Ishikawa (cell line): ENCODE measurements at regions not wholly inside any gene's neighbourhood (a gene's known extent, or its start where the extent isn't known, plus 50 kb on each side); places are given as distances from the start of the nearest gene placed in this dataset.

Experiments used
- CEBPB ChIP-seq: IDR thresholded peaks from 2 replicates; pipeline ENCODE4 v1.6.1; 2012
- CREB1 ChIP-seq: IDR thresholded peaks from 2 replicates; pipeline ENCODE4 v1.6.1; 2012; ENCODE audit warnings: low read depth
- EP300 ChIP-seq: IDR thresholded peaks from 2 replicates; pipeline ENCODE4 v1.6.1; 2012; ENCODE audit warnings: borderline replicate concordance
- MAX ChIP-seq: IDR thresholded peaks from 2 replicates; pipeline ENCODE4 v1.6.1; 2012
- RAD21 ChIP-seq: IDR thresholded peaks from 2 replicates; pipeline ENCODE4 v1.6.1; 2012; ENCODE audit warnings: low read depth
- REST ChIP-seq: IDR thresholded peaks from 2 replicates; pipeline ENCODE4 v1.6.1; 2012; ENCODE audit warnings: low read depth, mild to moderate bottlenecking
- USF1 ChIP-seq: IDR thresholded peaks from 2 replicates; pipeline ENCODE4 v1.6.1; 2012
- ZBTB7A ChIP-seq: IDR thresholded peaks from 2 replicates; pipeline ENCODE4 v1.6.1; 2012; ENCODE audit warnings: low read depth

GRCh38 chr4:140238351-140239056 is 84.5 kb upstream of the MAML3 start:
- TF ChIP-seq ZBTB7A = no peak
- TF ChIP-seq EP300 = no peak
- no peak for TF ChIP-seq CEBPB
- TF ChIP-seq USF1 = no peak
- no peak for TF ChIP-seq MAX
- TF ChIP-seq RAD21 = no peak
- no peak for TF ChIP-seq CREB1
- TF ChIP-seq REST = no peak
